ENCODE measurements at regions not wholly inside any gene's neighbourhood (a gene's known extent, or its start where the extent isn't known, plus 50 kb on each side); places are given as distances from the start of the nearest gene placed in this dataset.
"Not testable (repeated sequence)": the region's sequence is repeated elsewhere in the genome, so short reads cannot be mapped to it uniquely, and the experiment has no call there.

- no peak for DNase-seq (ENCODE audit: low spot score)
These were observed 342.9 kb downstream of the IL20RB start for GRCh38 chr3:137300703-137301102.

- DNase-seq (ENCODE audit: low spot score) = no peak
These were observed 346.7 kb downstream of the IL20RB start for GRCh38 chr3:137304313-137305056.

- DNase-seq (ENCODE audit: low spot score) = no peak
These were observed 366.3 kb downstream of the IL20RB start for GRCh38 chr3:137324114-137324513.

- DNase-seq (ENCODE audit: low spot score) = no peak
These were observed 367.4 kb downstream of the IL20RB start for GRCh38 chr3:137325170-137325569.

- DNase-seq (ENCODE audit: low spot score) = no peak
These were observed 368.2 kb downstream of the IL20RB start for GRCh38 chr3:137325934-137326333.

- no peak for DNase-seq (ENCODE audit: low spot score)
These were observed 371.8 kb downstream of the IL20RB start for GRCh38 chr3:137329594-137329993.

- no peak for DNase-seq (ENCODE audit: low spot score)
These were observed 372.5 kb downstream of the IL20RB start for GRCh38 chr3:137330246-137330645.

- no peak for DNase-seq (ENCODE audit: low spot score)
These were observed 374.5 kb downstream of the IL20RB start for GRCh38 chr3:137332297-137332696.

- DNase-seq (ENCODE audit: low spot score) = no peak
These were observed 377.7 kb downstream of the IL20RB start for GRCh38 chr3:137335478-137335877.

- not testable (repeated sequence) for DNase-seq (ENCODE audit: low spot score)
These were observed 380.6 kb downstream of the IL20RB start for GRCh38 chr3:137338400-137338799.

- no peak for DNase-seq (ENCODE audit: low spot score)
These were observed 385.5 kb downstream of the IL20RB start for GRCh38 chr3:137343283-137343682.

GRCh38 chr3:137347132-137347531, 389.3 kb downstream of the IL20RB start:
- no peak for DNase-seq (ENCODE audit: low spot score)

- DNase-seq (ENCODE audit: low spot score) = no peak
These were observed 390.1 kb downstream of the IL20RB start for GRCh38 chr3:137347817-137348368.

GRCh38 chr3:137348936-137349335, 391.2 kb downstream of the IL20RB start:
- no peak for DNase-seq (ENCODE audit: low spot score)

- no peak for DNase-seq (ENCODE audit: low spot score)
These were observed 392.0 kb downstream of the IL20RB start for GRCh38 chr3:137349557-137350348.

GRCh38 chr3:137360531-137361201, 402.9 kb downstream of the IL20RB start:
- no peak for DNase-seq (ENCODE audit: low spot score)

GRCh38 chr3:137382005-137382594, 382.0 kb upstream of the SOX14 start:
- DNase-seq (ENCODE audit: low spot score) = no peak

GRCh38 chr3:137385922-137386321, 378.2 kb upstream of the SOX14 start:
- no peak for DNase-seq (ENCODE audit: low spot score)

GRCh38 chr3:137409584-137409983, 354.5 kb upstream of the SOX14 start:
- no peak for DNase-seq (ENCODE audit: low spot score)

- no peak for DNase-seq (ENCODE audit: low spot score)
These were observed 354.1 kb upstream of the SOX14 start for GRCh38 chr3:137410028-137410427.

- DNase-seq (ENCODE audit: low spot score) = no peak
These were observed 343.7 kb upstream of the SOX14 start for GRCh38 chr3:137420198-137420995.

All from H4 (cell line).